Omental fat pad (tissue), 3 donors: ENCODE measurements at regions not wholly inside any gene's neighbourhood (a gene's known extent, or its start where the extent isn't known, plus 50 kb on each side); places are given as distances from the start of the nearest gene placed in this dataset.

Source experiments
- ATAC-seq: fragments of 150-250 bp; one replicate; pipeline ENCODE4 v1.9.1; 2016; ENCODE audit warnings: mild to moderate bottlenecking, moderate library complexity; ENCODE audit not compliant: low FRiP score
- DNase-seq: peaks from one replicate; pipeline ENCODE4 v3.0.0-alpha.2; 2019; ENCODE audit warnings: low spot score
- TF ChIP-seq, protein P1 (sequence below), 3 donors: fragments of 450-650 bp; IDR thresholded peaks; one replicate each; pipeline ENCODE4 v1.5.1; 2016 to 2017; ENCODE audit warnings: antibody characterized with exemption in 3 of 3, mild to moderate bottlenecking in 3 of 3, moderate library complexity in 2 of 3

DNA sequence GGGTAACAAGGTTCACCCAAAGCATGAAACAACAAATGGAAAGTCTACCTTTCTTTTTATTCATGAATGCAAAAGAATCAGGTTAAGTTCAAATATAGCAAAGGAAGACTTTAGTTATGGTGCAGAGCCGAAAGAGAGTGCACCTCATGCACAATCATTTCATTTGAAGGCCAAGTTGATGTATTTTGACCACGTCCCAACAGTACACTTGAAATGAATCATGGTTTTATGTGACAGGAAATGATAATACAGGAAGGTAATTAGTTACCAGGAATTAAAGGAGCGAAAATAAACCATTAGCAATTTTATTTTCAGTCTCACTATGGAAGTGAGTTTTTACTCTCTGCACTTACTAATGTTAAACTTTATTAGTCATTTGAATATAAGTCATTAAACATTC lies 281.2 kb upstream of the DIAPH2 start:
- DNase-seq = no peak
- TF ChIP-seq, protein P1, sequence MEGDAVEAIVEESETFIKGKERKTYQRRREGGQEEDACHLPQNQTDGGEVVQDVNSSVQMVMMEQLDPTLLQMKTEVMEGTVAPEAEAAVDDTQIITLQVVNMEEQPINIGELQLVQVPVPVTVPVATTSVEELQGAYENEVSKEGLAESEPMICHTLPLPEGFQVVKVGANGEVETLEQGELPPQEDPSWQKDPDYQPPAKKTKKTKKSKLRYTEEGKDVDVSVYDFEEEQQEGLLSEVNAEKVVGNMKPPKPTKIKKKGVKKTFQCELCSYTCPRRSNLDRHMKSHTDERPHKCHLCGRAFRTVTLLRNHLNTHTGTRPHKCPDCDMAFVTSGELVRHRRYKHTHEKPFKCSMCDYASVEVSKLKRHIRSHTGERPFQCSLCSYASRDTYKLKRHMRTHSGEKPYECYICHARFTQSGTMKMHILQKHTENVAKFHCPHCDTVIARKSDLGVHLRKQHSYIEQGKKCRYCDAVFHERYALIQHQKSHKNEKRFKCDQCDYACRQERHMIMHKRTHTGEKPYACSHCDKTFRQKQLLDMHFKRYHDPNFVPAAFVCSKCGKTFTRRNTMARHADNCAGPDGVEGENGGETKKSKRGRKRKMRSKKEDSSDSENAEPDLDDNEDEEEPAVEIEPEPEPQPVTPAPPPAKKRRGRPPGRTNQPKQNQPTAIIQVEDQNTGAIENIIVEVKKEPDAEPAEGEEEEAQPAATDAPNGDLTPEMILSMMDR (IDR thresholded peaks at IDR 0.05) = no peak
- ATAC-seq = no peak

DNA sequence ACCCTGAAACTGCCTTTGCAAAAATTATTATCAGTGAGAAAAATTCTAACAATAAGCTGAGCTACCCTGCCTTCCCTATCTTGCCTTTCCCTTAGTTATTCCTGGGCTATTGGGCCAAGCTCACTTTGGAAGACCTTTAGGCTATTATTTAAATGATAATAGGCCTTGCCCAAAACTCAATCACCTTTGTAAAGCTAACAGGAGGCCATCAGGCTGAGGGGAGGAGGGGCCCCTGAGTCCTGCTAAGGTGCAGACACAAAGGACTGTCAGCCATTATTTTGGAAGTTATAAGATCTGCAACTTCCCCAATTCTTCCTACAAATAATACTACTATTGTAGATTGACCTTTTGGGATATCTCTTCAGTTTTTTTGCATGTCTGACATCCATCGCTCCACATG lies 278.8 kb upstream of the DIAPH2 start:
- TF ChIP-seq, protein P1 (IDR thresholded peaks at IDR 0.05) = no peak
- no peak for DNase-seq
- ATAC-seq = no peak

DNA sequence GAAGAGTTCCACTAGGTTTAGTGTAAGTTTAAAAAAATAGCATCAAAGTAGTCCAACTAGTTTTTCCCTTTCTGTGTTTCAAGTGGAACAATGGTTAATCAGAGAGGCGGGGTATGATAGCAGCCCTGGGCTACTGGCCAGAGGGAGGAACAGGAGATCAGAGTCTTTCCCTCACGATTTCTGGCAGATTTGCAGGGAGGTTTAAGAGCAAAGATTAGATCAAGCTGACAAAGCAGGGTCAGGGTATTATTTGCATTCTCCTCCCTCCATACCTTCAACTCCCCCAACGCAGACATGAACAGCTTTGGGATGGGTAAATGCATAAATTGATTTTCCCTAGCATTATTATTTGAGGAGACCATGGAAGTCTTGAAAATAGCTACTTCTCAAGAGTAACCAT lies 277.6 kb upstream of the DIAPH2 start:
- ATAC-seq = no peak
- DNase-seq = no peak

DNA sequence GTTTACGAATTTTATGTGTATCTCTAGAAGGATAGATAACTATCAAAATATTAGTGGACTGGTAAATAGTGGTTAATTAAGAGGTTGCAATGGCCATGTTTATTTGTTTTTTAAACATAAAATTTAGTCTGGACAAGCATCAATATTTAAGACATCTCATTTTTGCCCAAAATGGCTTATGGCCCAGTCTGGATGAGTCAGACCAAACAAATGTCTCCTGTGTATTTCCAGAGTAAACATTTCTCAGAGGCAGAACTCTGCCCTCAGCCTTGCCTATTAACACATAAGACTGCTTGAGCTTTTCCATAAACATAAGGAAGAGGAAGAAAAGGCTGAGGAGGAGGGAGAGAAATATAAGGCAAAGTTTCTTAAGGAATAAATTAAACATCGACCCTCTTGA lies 277.1 kb upstream of the DIAPH2 start:
- no peak for DNase-seq
- TF ChIP-seq, protein P1 (IDR thresholded peaks at IDR 0.05) = no peak
- no peak for ATAC-seq

More for the DNA sequence above, 277.6 kb upstream of the DIAPH2 start:
- TF ChIP-seq, protein P1 (IDR thresholded peaks at IDR 0.05) = no peak

DNA sequence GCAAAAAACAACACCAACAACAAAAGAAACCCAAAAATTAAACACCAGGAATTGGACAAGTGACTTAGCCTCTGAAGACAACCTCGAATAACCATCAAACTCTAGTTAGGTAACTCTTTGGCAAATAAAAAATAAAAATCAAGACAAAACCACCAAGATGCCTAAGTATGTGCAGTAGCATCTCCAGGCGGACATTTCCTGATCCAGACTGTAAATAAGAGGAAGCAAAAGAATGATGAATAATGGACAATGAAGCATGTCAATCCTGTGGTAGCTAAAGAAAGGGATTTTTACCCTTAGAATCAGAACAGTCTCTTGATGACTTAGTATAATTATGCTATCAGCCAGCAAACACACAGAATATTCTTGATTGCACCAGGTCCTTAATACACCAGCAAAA lies 276.7 kb upstream of the DIAPH2 start:
- ATAC-seq = no peak
- TF ChIP-seq, protein P1 (IDR thresholded peaks at IDR 0.05) = no peak
- no peak for DNase-seq

DNA sequence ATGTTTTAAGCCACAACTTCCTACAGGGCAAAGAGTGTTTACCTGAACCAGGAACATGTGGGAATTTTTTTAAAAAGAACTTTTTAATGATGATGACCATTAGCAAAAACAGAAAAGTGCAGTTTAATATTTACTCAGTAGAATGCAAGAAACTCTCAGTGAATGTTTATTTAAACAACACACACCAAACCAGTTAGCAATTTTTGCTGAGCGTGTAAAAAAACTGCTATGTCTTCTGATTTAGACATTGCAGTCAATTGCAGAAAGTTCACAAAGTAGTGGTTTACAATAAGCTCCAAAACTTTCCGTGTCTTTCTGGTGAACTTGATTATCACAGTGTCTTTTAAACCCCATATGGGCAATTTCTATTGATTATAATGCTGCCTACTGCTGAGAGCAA lies 273.7 kb upstream of the DIAPH2 start:
- TF ChIP-seq, protein P1 (IDR thresholded peaks at IDR 0.05) = no peak
- no peak for ATAC-seq
- DNase-seq = no peak

DNA sequence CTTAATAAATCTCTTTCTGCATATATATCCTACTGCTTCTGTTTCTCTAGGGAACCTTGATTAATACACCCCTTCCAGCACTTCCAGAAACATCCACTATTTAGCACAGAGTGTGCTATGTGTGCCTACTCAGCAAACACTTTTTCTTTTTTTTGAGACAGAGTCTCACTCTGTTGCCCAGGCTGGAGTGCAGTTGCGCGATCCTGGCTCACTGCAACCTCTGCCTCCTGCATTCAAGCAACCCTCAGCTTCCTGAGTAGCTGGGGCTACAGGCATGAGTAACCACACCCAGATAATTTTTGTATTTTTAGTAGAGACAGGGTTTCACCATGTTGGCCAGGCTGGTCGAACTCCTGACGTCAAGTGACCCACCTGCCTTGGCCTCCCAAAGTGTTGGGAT lies 266.9 kb upstream of the DIAPH2 start:
- TF ChIP-seq, protein P1 (IDR thresholded peaks at IDR 0.05) = no peak
- ATAC-seq (no peak), DNase-seq (no peak)
